ACHN (cell line): ENCODE measurements at regions not wholly inside any gene's neighbourhood (a gene's known extent, or its start where the extent isn't known, plus 50 kb on each side); places are given as distances from the start of the nearest gene placed in this dataset.
A peak's percentile ranks its signal among the peaks of the same experiment; 100 is the strongest.
"Not testable (repeated sequence)": the region's sequence is repeated elsewhere in the genome, so short reads cannot be mapped to it uniquely, and the experiment has no call there.

Experiments used
- DNase-seq: peaks from one replicate; pipeline ENCODE4 v3.0.0-alpha.2; 2015
- in situ Hi-C: cut with HindIII; loops from 2 replicates; pipeline ENCODE4 v1.10.0; 2017; ENCODE audit warnings: low sequenced_read_pairs, low pct_ligation_motif_present, low pct_unique_long_range_greater_than_20kb

DNA sequence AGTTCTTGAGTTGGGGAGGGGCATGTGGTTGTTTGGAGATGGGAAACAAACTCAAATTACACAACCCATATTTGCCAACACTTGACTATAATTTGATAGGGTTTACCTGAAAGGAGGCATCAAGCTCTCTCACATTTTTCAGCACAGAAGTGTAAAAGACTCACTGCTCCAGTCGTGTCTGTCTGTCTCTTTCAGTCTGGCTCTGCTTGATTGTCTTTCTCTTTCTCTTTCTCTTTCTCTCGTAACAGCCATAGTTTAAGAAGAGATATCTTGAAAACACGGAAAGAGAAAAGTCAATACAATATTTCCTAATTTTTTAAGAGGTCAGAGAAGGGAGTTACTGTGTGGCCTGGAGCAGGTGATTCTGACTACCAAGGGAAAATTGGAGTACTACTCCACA is 413.6 kb upstream of the CXorf51A start:
- in situ Hi-C loops, result no loop called here
- no peak for DNase-seq

DNA sequence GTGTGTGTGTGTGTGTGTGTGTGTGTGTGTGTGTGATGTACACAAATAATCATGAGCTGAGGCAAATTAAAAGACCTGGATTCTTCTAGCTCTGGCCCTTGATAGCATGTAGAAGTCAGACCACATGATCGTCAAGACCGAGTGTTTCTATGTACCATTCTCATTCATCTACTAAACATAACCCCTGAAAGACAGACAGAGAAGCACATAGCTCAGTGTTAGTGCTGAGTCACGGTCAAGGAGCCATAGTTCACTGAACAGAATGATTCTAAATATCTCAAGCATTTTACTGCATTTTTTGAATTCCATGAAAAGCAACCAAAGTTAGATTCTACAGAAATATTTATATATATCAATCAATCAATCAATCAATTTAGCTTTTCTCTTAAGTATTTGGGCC is 412.3 kb upstream of the CXorf51A start:
- peak; percentile 47 for DNase-seq
- in situ Hi-C loops, result no loop called here

DNA sequence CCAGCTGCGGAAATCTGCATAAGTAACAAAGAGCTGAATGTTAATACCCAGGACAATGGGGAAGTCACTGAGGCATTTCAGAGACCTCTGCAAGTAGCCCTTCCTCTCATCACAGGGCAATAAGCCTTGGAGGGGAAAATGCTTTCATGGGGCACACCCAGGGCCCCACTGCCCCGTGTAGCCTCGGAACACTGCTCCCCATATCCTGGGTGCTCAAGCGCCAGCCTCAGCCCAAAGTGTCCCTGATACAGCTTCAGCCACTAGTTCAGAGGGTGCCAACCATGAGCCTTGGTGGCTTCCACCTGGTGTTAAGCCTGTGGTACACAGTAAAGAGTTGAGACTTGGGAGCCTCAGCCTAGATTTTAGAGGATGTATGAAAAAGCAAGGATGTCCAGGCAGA is 402.8 kb upstream of the CXorf51A start:
- no peak for DNase-seq
- in situ Hi-C loops, result no loop called here

DNA sequence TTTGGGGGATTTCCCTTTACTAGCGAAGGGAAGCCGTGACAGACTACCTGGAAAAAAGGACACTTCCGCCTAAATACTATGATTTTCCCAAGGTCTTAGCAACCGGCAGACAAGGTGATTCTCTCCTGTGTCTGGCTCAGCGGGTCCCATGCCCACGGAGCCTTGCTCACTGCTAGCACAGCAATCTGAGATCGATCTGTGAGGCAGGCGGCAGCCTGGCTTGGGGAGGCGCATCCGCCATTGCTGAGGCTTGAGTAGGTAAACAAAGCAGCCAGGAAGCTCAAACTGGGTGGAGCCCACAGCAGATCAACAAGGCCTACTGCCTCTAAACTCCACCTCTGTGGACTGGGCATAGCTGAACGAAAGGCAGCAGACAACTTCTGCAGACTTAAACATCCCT is 385.9 kb upstream of the CXorf51A start:
- DNase-seq, in situ Hi-C loops: not testable (repeated sequence)

DNA sequence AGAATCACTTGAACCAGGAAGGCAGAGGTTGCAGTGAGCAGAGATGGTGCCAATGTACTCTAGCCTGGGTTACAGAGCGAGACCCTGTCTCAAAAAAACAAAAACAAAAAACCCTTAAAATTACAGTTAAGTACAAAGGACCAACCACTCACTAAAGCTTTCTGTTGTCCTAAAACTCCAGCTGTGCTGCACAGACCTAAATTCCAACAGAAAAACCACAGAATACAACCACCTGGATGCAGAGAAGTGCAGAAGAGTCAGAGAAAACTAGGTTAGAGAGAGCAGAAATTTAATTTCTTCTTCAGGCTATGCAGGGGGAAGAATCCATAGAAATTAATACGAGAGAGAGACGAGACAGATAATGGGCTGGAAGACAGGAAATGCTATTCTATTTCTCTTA is 376.8 kb upstream of the CXorf51A start:
- in situ Hi-C loops, result no loop called here
- no peak for DNase-seq

DNA sequence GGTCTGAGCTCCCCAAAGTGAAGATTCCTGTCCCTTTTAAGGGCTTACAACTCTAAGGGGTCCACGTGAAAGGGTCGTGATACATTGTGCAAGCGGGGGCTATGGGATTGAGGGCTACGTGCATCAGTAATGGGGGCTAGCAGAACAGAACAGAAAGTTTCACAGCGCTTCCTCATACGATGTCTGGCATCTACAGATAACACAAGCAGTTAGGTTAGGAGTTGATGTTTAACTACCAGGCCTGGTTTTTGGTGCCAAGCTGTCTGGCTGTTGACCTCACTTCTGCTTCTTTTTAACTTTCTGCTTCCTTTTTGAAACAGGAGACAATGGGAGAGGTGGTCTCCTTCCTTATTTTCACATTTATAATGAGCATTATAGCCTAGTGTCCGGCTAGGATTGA is 368.6 kb upstream of the CXorf51A start:
- in situ Hi-C loops, result no loop called here
- DNase-seq, result no peak

DNA sequence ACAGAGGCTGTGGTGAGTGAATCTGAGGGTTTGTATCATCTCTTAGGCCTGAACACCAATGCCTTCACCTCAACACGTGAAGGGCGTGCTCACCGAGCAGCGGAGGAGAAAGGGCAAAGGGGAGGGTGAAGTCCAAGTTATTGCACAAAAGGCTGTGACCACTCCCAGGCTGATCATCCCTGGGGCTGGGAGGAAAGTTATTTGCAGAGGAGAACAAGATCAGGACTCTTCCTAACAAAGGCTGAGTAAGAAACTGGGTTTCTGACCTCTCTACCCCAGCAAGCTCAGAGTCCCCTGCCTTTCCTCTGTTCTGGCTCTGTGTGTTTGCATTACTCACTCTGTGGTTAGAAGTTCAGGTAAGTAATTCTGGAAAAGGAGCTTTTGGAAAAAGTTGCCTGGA is 366.3 kb upstream of the CXorf51A start:
- DNase-seq, result no peak
- in situ Hi-C loops, result no loop called here

DNA sequence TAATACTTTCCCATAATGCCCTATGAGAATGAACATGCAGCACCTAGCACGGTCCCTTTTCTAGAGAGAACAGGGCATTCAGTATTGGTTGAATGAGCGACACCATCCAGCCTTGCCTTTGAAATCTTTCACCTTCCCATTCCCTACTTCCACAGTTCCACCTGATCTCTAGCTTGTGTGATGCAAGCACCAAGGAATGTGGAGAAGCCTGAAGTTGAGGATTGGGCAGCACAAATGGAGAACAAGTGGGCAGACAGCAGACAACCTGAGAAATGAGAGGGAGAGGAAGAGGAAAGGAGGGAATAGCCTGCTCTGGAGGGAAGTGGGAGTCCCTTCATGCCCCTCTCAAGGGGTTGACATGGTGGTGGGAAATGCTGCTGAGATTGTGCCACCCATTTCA is 365.1 kb upstream of the CXorf51A start:
- DNase-seq, result no peak
- in situ Hi-C loops, result no loop called here

DNA sequence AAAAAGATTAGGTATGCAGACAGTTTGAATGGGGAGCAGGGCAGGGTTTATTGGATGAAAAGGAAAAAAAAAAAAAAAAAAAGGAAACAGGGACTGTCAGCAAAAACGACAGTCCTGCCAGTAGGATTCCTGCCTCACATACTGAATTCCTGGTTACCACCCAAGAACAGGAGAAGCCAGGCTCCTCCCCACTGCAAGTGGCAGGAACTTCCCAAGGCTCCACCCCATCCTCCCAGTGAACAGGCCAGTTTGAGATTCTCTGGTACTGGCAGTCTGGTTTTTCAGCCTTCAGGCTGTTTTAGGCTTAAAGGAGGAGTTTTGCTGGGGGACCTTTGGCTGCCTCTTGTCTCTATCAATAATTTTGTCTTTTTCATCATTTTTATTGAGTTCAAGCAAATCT is 360.0 kb upstream of the CXorf51A start:
- DNase-seq, result peak; percentile 16
- in situ Hi-C loops, result no loop called here

DNA sequence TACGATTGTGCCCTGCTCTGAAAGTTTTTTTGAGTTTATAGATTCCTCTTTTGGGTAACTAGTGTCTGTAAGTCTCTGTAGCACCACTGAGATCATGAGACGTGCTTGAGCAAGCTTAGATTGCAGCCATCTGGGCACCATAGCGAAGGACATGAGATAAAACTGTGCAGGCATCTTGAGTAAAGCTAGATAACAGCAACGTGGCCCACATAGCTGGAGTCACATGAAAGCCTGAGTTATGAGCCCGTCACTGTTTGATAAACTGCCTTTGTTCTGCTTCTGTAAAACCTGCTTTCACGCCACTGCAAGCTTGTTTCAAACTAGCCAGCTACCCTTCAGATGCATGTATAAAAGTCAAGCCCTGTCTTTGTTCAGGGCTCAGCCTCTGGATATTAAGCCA is 359.1 kb upstream of the CXorf51A start:
- no peak for DNase-seq
- in situ Hi-C loops, result no loop called here

DNA sequence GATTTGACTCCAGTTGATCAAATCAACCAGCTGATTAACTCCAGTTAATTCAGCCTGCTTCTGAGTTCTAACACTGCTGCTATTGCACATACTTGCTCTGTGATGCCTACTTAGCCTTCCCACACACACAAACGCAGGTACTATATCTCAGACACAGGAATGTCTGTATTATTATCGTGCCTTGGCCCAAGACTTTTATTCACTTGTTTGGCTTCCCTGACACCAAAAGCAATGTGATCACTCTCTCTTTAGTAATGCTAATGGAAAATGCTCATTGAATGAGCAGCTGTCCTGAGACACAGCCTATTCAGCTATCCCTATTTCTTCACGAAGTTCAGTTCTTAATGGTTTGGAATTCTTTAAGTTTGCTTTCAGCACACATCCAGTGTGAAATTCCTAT is 356.4 kb upstream of the CXorf51A start:
- in situ Hi-C loops, result no loop called here
- no peak for DNase-seq
